ENCODE measurements at regions not wholly inside any gene's neighbourhood (a gene's known extent, or its start where the extent isn't known, plus 50 kb on each side); places are given as distances from the start of the nearest gene placed in this dataset.

- no peak for TF ChIP-seq CTCF (conservative IDR thresholded peaks at IDR 0.05 in 1 of 2, IDR thresholded peaks at IDR 0.05 in 1 of 2; ENCODE audit: extremely low read depth in 1 of 2, insufficient read depth in 1 of 2, low read depth in 1 of 2, low read length in 2 of 2)
- no peak for TF ChIP-seq EZH2 (IDR thresholded peaks at IDR 0.05; ENCODE audit: borderline replicate concordance, low read length)
These were observed 547.6 kb downstream of the BNC2 start for GRCh38 chr9:16322849-16323248.

Data from mammary epithelial cell (primary cell).